H1 (cell line): ENCODE measurements at regions not wholly inside any gene's neighbourhood (a gene's known extent, or its start where the extent isn't known, plus 50 kb on each side); places are given as distances from the start of the nearest gene placed in this dataset.

ENCODE experiments used
- CTCF ChIA-PET: fragments of 300-600 bp; sonication (Branson Sonifier 250); formaldehyde crosslinking; loops from one replicate; lab custom pipeline; 2021; ENCODE audit not compliant: partially characterized antibody; lab: Charles Lee
- POLR2A ChIA-PET: fragments of 300-600 bp; sonication (Branson Sonifier 250); formaldehyde crosslinking; loops from one replicate; lab custom pipeline; 2021; ENCODE audit warnings: inconsistent platforms; ENCODE audit not compliant: partially characterized antibody; lab: Charles Lee
- DNase-seq, 2 experiments: peaks; one replicate each; pipeline versions ENCODE4 v3.0.0 to v3.0.0-alpha.2; 2010 to 2022; ENCODE audit warnings: low spot score in 2 of 2, low read depth in 1 of 2, mixed read lengths in 1 of 2
- FAIRE-seq: peaks from 2 replicates; lab custom pipeline; 2011; peaks lifted over from hg19 to GRCh38; lab: Jason Lieb, UNC
- H2AFZ ChIP-seq: 2 replicates; pipeline ENCODE4 v1.8.1; 2012; ENCODE audit warnings: low read length, inconsistent platforms
- H2AK5ac ChIP-seq: 2 replicates; pipeline ENCODE4 v1.6.1; 2013; ENCODE audit warnings: low read depth, low read length
- H2BK120ac ChIP-seq: replicated peaks from 2 replicates; pipeline ENCODE3; 2013; ENCODE audit warnings: low read depth, low read length, inconsistent platforms
- H2BK12ac ChIP-seq: 2 replicates; pipeline ENCODE4 v1.6.1; 2013; ENCODE audit warnings: low read depth, low read length
- H2BK15ac ChIP-seq: 2 replicates; pipeline ENCODE4 v1.6.1; 2013; ENCODE audit warnings: low read length
- H2BK20ac ChIP-seq: 2 replicates; pipeline ENCODE4 v1.6.1; 2013; ENCODE audit warnings: low read length
- H2BK5ac ChIP-seq: 2 replicates; pipeline ENCODE4 v1.6.1; 2013; ENCODE audit warnings: low read depth, low read length
- H3K14ac ChIP-seq: 2 replicates; pipeline ENCODE4 v1.6.1; 2013; ENCODE audit warnings: inconsistent platforms; ENCODE audit not compliant: insufficient read length
- H3K18ac ChIP-seq: 2 replicates; pipeline ENCODE4 v1.6.1; 2013; ENCODE audit warnings: low read length; ENCODE audit errors: extremely low read depth
- H3K23ac ChIP-seq: 2 replicates; pipeline ENCODE4 v1.6.1; 2013; ENCODE audit warnings: inconsistent platforms; ENCODE audit not compliant: insufficient read length
- H3K23me2 ChIP-seq: 2 replicates; pipeline ENCODE4 v1.6.1; 2013; ENCODE audit warnings: low read depth, low read length
- H3K27ac ChIP-seq: 2 replicates; pipeline ENCODE4 v1.6.1; 2011; ENCODE audit warnings: low read depth, low read length, inconsistent platforms
- H3K27me3 ChIP-seq, 4 experiments: replicated peaks in 1 of 4; 1 replicate in 1 of 4; 2 replicates in 3 of 4; pipeline versions ENCODE4 v1.6.1 to v1.8.1; 2011 to 2013; ENCODE audit warnings: low read length in 3 of 4, mild to moderate bottlenecking in 3 of 4, inconsistent platforms in 2 of 4, mixed read lengths in 2 of 4, moderate library complexity in 1 of 4; ENCODE audit not compliant: control insufficient read depth in 3 of 4, insufficient read depth in 3 of 4; ENCODE audit errors: extremely low read depth in 1 of 4
- H3K36me3 ChIP-seq, 4 experiments: 2 replicates each; pipeline versions ENCODE4 v1.6.1 to v1.8.1; 2011 to 2013; ENCODE audit warnings: mild to moderate bottlenecking in 4 of 4, low read length in 3 of 4, moderate library complexity in 2 of 4, control low read depth in 1 of 4, inconsistent platforms in 1 of 4; ENCODE audit not compliant: insufficient read depth in 4 of 4, control insufficient read depth in 2 of 4
- H3K4ac ChIP-seq: replicated peaks from 2 replicates; pipeline ENCODE3; 2013; ENCODE audit warnings: low read length, low read depth, mixed read lengths, inconsistent platforms; ENCODE audit not compliant: insufficient read length
- H3K4me1 ChIP-seq, 4 experiments: replicated peaks in 1 of 4; 1 replicate in 1 of 4; 2 replicates in 3 of 4; pipeline versions ENCODE4 v1.6.1 to v1.8.1; 2011 to 2013; ENCODE audit warnings: low read length in 3 of 4, inconsistent platforms in 2 of 4, mixed read lengths in 1 of 4; ENCODE audit not compliant: insufficient read depth in 4 of 4, control insufficient read depth in 3 of 4
- H3K4me2 ChIP-seq, 2 experiments: 2 replicates each; pipeline versions ENCODE4 v1.6.1 to v1.8.1; 2011 to 2013; ENCODE audit warnings: low read depth in 2 of 2, low read length in 2 of 2, control low read depth in 1 of 2, inconsistent platforms in 1 of 2, mild to moderate bottlenecking in 1 of 2; ENCODE audit not compliant: insufficient read depth in 1 of 2
- H3K4me3 ChIP-seq, 4 experiments: fragments of 200-600, 300-600 bp in 1 of 4; sonication (generic), shearing (Covaris generic), sonication (Bioruptor Twin) in 1 of 4; 2 replicates each; pipeline versions ENCODE4 v1.5.1 to v1.8.1; 2011 to 2016; ENCODE audit warnings: low read length in 4 of 4, low read depth in 3 of 4, control low read depth in 2 of 4, inconsistent platforms in 2 of 4, mild to moderate bottlenecking in 2 of 4, mixed read lengths in 1 of 4, moderate library complexity in 1 of 4; ENCODE audit not compliant: insufficient read depth in 2 of 4; ENCODE audit errors: extremely low read depth in 1 of 4
- H3K56ac ChIP-seq: replicated peaks from 2 replicates; pipeline ENCODE3; 2013; ENCODE audit warnings: low read depth, mild to moderate bottlenecking, mixed read lengths, low read length, inconsistent platforms; ENCODE audit not compliant: insufficient read length
- H3K79me1 ChIP-seq: 2 replicates; pipeline ENCODE4 v1.6.1; 2013; ENCODE audit warnings: low read depth, low read length, control low read depth
- H3K79me2 ChIP-seq, 2 experiments: 2 replicates each; pipeline versions ENCODE4 v1.6.1 to v1.8.1; 2012 to 2013; ENCODE audit warnings: low read length in 2 of 2, mild to moderate bottlenecking in 2 of 2, inconsistent platforms in 1 of 2; ENCODE audit not compliant: insufficient read depth in 2 of 2, control insufficient read depth in 1 of 2
- H3K9ac ChIP-seq, 4 experiments: replicated peaks in 1 of 4; 1 replicate in 1 of 4; 2 replicates in 3 of 4; pipeline versions ENCODE4 v1.6.1 to v1.8.1; 2011 to 2013; ENCODE audit warnings: low read depth in 3 of 4, low read length in 3 of 4, control low read depth in 2 of 4, mild to moderate bottlenecking in 2 of 4, moderate library complexity in 2 of 4, inconsistent platforms in 1 of 4; ENCODE audit errors: extremely low read depth in 1 of 4
- H3K9me3 ChIP-seq, 2 experiments: 2 replicates each; pipeline versions ENCODE4 v1.6.1 to v1.8.1; 2012 to 2013; ENCODE audit warnings: mild to moderate bottlenecking in 2 of 2, moderate library complexity in 2 of 2, control low read depth in 1 of 2, inconsistent platforms in 1 of 2, low read depth in 1 of 2, low read length in 1 of 2, mixed read lengths in 1 of 2; ENCODE audit not compliant: insufficient read depth in 2 of 2
- H4K20me1 ChIP-seq, 2 experiments: replicated peaks in 1 of 2; 2 replicates each; pipeline versions ENCODE3 to v1.8.1; 2011 to 2013; ENCODE audit warnings: inconsistent platforms in 2 of 2, low read length in 2 of 2, mild to moderate bottlenecking in 1 of 2; ENCODE audit not compliant: insufficient read depth in 2 of 2, control insufficient read depth in 1 of 2
- H4K5ac ChIP-seq: 2 replicates; pipeline ENCODE4 v1.6.1; 2013; ENCODE audit warnings: low read length, low read depth, mixed read lengths, inconsistent platforms; ENCODE audit not compliant: insufficient read length
- H4K8ac ChIP-seq: 2 replicates; pipeline ENCODE4 v1.8.0; 2013; ENCODE audit warnings: mild to moderate bottlenecking, moderate library complexity, low read length, inconsistent platforms; ENCODE audit not compliant: insufficient read depth; ENCODE audit errors: extremely low read depth
- H4K91ac ChIP-seq: replicated peaks from 2 replicates; pipeline ENCODE3; 2013; ENCODE audit warnings: low read length, mixed read lengths, inconsistent platforms; ENCODE audit not compliant: insufficient read length
- EP300 ChIP-seq, 2 experiments: IDR thresholded peaks; 1 replicate in 1 of 2; 2 replicates in 1 of 2; pipeline ENCODE4 v1.6.1; 2011 to 2012; ENCODE audit warnings: low read depth in 2 of 2, low read length in 2 of 2, mild to moderate bottlenecking in 2 of 2, borderline replicate concordance in 1 of 2, inconsistent platforms in 1 of 2, moderate library complexity in 1 of 2
- PHF8 ChIP-seq: fragments of 200-600 bp; sonication (generic); conservative IDR thresholded peaks from 2 replicates; pipeline ENCODE4 v1.7.1; 2012; ENCODE audit warnings: low read depth, mild to moderate bottlenecking, inconsistent platforms, low read length, moderate library complexity
- WGBS, 2 experiments: shearing (Covaris generic) in 1 of 2; methylation state at CpG; one replicate each; pipeline versions ENCODE4 v1.1.6 to v1.1.7; 2013 to 2015; ENCODE audit warnings: low lambda C conversion rate in 2 of 2, mixed read lengths in 2 of 2, inconsistent platforms in 1 of 2, low coverage in 1 of 2, missing lambda C conversion rate in 1 of 2; ENCODE audit not compliant: insufficient replicate concordance in 2 of 2, insufficient coverage in 1 of 2, insufficient read length in 1 of 2; ENCODE audit errors: extremely low coverage in 1 of 2, missing lambda C conversion rate in 1 of 2; 5-methylcytosine and 5-hydroxymethylcytosine counted together

- Histone ChIP-seq H2AFZ (no peak overlapping the region), H4K5ac (no peak overlapping the region), H3K56ac (no peak overlapping the region), H3K9ac (no peak overlapping the region), H4K91ac (no peak overlapping the region), H3K14ac (no peak overlapping the region), H2BK5ac (no peak overlapping the region), H3K4me2 (no peak overlapping the region), H3K79me1 (no peaks in the 10 kb centered on the region), H3K18ac (no peak overlapping the region), H3K36me3 (no peaks in the 10 kb centered on the region), H4K20me1 (no peaks in the 10 kb centered on the region), H3K9me3 (no peaks in the 10 kb centered on the region), H3K79me2 (no peaks in the 10 kb centered on the region), H3K4me1 (no peaks in the 10 kb centered on the region), H2BK15ac (no peak overlapping the region), H2BK120ac (no peak overlapping the region), H4K8ac (no peak overlapping the region), H3K4me3 (no peak overlapping the region), H3K27me3 (no peaks in the 10 kb centered on the region), H2AK5ac (no peak overlapping the region), H3K23me2 (no peaks in the 10 kb centered on the region), H3K23ac (no peak overlapping the region), H3K4ac (no peak overlapping the region), H2BK12ac (no peak overlapping the region), H3K27ac (no peak overlapping the region), H2BK20ac (no peak overlapping the region)
- POLR2A ChIA-PET, result no interaction called here
- DNase-seq (no peak), FAIRE-seq (no peak)
- CTCF ChIA-PET, result no interaction called here
- TF ChIP-seq EP300 (IDR thresholded peaks at IDR 0.05; ENCODE audit: borderline replicate concordance in 1 of 2, low read depth in 2 of 2, low read length in 2 of 2), result no peak
- no peak for TF ChIP-seq PHF8
- WGBS, 2 experiments, result 87% methylated on average over 4 of the region's 4 CpGs; no CpG with 5 or more reads in 1 of the 2 experiments
Measured at GRCh38 chr4:17066972-17067371, 168.5 kb upstream of the LDB2 start.
